DND-41 (cell line): ENCODE measurements at regions not wholly inside any gene's neighbourhood (a gene's known extent, or its start where the extent isn't known, plus 50 kb on each side); places are given as distances from the start of the nearest gene placed in this dataset.
A peak's percentile ranks its signal among the peaks of the same experiment; 100 is the strongest.

ENCODE experiments used
- ATAC-seq: fragments of 200-7000 bp; cut with Tn5 transposase; 3 replicates; pipeline ENCODE4 v1.9.1; 2021; ENCODE audit warnings: low read depth; ENCODE audit not compliant: insufficient read depth
- DNase-seq: peaks from one replicate; pipeline ENCODE4 v3.0.0-alpha.2; 2020
- H2AFZ ChIP-seq: 2 replicates; pipeline ENCODE4 v1.6.0; 2012; ENCODE audit warnings: low read depth, low read length
- H3K27ac ChIP-seq: 2 replicates; pipeline ENCODE4 v1.5.1; 2012; ENCODE audit warnings: low read length, inconsistent platforms
- H3K27me3 ChIP-seq: fragments of 200-600 bp; sonication (generic); 2 replicates; pipeline ENCODE4 v1.6.0; 2012; ENCODE audit warnings: low read length, mild to moderate bottlenecking, inconsistent platforms; ENCODE audit not compliant: insufficient read depth, poor library complexity
- H3K36me3 ChIP-seq: 2 replicates; pipeline ENCODE4 v1.5.1; 2012; ENCODE audit warnings: low read length, inconsistent platforms; ENCODE audit not compliant: insufficient read depth
- H3K4me1 ChIP-seq: 2 replicates; pipeline ENCODE4 v1.5.1; 2012; ENCODE audit warnings: mild to moderate bottlenecking, low read length; ENCODE audit not compliant: insufficient read depth
- H3K4me2 ChIP-seq: 2 replicates; pipeline ENCODE4 v1.6.0; 2012; ENCODE audit warnings: mild to moderate bottlenecking, moderate library complexity, low read length, inconsistent platforms; ENCODE audit not compliant: insufficient read depth
- H3K4me3 ChIP-seq, 2 experiments: fragments of 200-600 bp in 1 of 2; shearing (Covaris generic) in 1 of 2; 2 replicates each; pipeline ENCODE4 v1.5.1; 2012 to 2016; ENCODE audit warnings: inconsistent platforms in 2 of 2, low read length in 2 of 2, mild to moderate bottlenecking in 2 of 2, low read depth in 1 of 2, moderate library complexity in 1 of 2
- H3K79me2 ChIP-seq: 2 replicates; pipeline ENCODE4 v1.6.0; 2012; ENCODE audit warnings: low read length, inconsistent platforms; ENCODE audit not compliant: insufficient read depth
- H3K9ac ChIP-seq: 2 replicates; pipeline ENCODE4 v1.6.0; 2012; ENCODE audit warnings: low read depth, mild to moderate bottlenecking, inconsistent platforms, low read length, moderate library complexity
- H3K9me3 ChIP-seq: 2 replicates; pipeline ENCODE4 v1.5.1; 2012; ENCODE audit warnings: low read length, moderate library complexity, mild to moderate bottlenecking, inconsistent platforms; ENCODE audit not compliant: insufficient read depth, severe bottlenecking
- H4K20me1 ChIP-seq: 2 replicates; pipeline ENCODE4 v1.6.0; 2012; ENCODE audit warnings: low read length; ENCODE audit not compliant: insufficient read depth
- CTCF ChIP-seq: IDR thresholded peaks from 2 replicates; pipeline ENCODE4 v1.5.1; 2012; ENCODE audit warnings: borderline replicate concordance, low read length, moderate library complexity, mild to moderate bottlenecking; ENCODE audit not compliant: poor library complexity, severe bottlenecking; ENCODE audit errors: extremely low read depth
- EZH2 ChIP-seq: IDR thresholded peaks from 3 replicates; pipeline ENCODE4 v1.6.1; 2012; ENCODE audit warnings: borderline replicate concordance, low read depth, mild to moderate bottlenecking, moderate library complexity, low read length, inconsistent platforms; ENCODE audit not compliant: severe bottlenecking

- Histone ChIP-seq H3K4me1 (no peaks in the 10 kb centered on the region), H4K20me1 (no peaks in the 10 kb centered on the region), H3K9me3 (no peaks in the 10 kb centered on the region), H2AFZ (0 out of 2 replicates have a peak overlapping the region, but pooled peaks have one; percentile 39), H3K36me3 (no peaks in the 10 kb centered on the region), H3K79me2 (no peaks in the 10 kb centered on the region), H3K4me3 (no peak overlapping the region), H3K27ac (no peak overlapping the region), H3K9ac (no peak overlapping the region), H3K27me3 (no peaks in the 10 kb centered on the region), H3K4me2 (no peak overlapping the region)
- DNase-seq = no peak
- no peak for TF ChIP-seq CTCF
- TF ChIP-seq EZH2 = no peak
- ATAC-seq = no peak
Measured at GRCh38 chr18:73639788-73640187, 507.8 kb downstream of the FBXO15 start.

DNA sequence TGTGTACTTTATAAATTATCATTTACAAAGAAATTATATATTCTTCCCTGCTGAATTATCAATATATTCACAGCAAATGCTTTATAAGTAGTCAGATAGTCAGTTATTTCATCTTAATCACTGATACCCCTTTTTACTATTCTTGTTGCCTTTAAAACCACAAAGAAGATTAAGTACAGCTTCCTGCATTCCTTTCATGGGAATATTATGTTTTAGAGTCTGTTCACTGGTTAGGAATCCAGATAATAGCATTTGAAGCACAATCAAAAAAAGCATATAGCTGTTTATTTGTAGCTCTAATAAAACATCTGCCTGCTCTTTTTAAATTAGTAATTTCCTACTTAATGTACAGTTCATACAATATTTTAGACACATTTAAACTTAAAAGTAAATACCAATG lies 508.9 kb downstream of the FBXO15 start:
- DNase-seq (no peak), ATAC-seq (no peak)
- Histone ChIP-seq H3K27me3 (no peaks in the 10 kb centered on the region), H3K36me3 (no peaks in the 10 kb centered on the region), H3K9me3 (no peaks in the 10 kb centered on the region), H3K27ac (no peak overlapping the region), H3K4me2 (no peak overlapping the region), H3K4me3 (no peak overlapping the region), H3K4me1 (no peaks in the 10 kb centered on the region), H4K20me1 (no peaks in the 10 kb centered on the region), H3K9ac (no peak overlapping the region), H3K79me2 (no peaks in the 10 kb centered on the region), H2AFZ (no peak overlapping the region)
- TF ChIP-seq CTCF (no peak), EZH2 (no peak)

DNA sequence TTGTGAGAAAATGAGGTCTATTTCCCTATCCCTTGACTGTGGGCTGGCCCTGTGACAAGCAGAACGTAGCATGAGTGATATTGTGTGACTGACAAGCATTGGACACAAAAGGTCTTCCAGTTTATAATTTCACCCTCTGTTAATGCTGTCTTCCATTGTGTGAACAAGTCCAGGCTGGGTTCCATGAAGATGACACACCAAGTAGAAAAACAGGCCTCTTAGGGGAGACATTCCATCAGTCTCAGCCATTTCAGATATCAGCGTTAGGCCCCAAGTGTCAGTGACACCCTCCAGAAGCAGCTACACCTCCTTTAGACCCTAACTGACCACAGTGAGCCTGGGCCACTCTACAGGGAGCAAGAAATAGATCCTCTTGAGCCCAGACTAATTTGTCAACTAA lies 511.3 kb downstream of the FBXO15 start:
- Histone ChIP-seq H3K9ac (no peak overlapping the region), H3K9me3 (no peaks in the 10 kb centered on the region), H2AFZ (no peak overlapping the region), H3K27ac (no peak overlapping the region), H4K20me1 (no peaks in the 10 kb centered on the region), H3K4me3 (no peak overlapping the region), H3K4me2 (no peak overlapping the region), H3K36me3 (no peaks in the 10 kb centered on the region), H3K4me1 (no peaks in the 10 kb centered on the region), H3K27me3 (no peaks in the 10 kb centered on the region), H3K79me2 (no peaks in the 10 kb centered on the region)
- no peak for DNase-seq
- no peak for TF ChIP-seq CTCF
- no peak for TF ChIP-seq EZH2
- no peak for ATAC-seq

DNA sequence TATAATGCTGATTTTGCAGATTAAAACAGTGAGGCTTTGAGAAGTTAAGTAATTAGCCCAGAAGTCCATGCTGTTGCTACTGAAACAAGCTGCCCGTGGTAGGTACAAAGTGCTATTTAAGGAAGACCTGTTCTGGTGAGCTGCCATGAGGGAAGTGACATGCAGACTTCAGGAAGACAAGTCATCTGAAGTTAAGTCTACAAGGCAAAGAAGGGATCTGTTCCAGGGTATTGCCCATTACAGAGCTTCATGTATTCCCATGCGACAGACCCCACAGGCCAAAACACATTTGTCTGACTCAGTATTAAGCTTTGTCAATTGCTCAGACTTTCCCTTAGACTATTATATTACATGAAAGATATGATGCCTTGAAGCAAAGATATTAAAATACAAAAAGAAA lies 520.8 kb downstream of the FBXO15 start:
- H3K27ac ChIP-seq = no peak overlapping the region

More for the DNA sequence above, 520.8 kb downstream of the FBXO15 start:
- no peak overlapping the region for H2AFZ ChIP-seq
- H3K4me3 ChIP-seq = no peak overlapping the region
- H3K27me3 ChIP-seq = no peaks in the 10 kb centered on the region
- H3K4me1 ChIP-seq = no peaks in the 10 kb centered on the region
- no peak overlapping the region for H3K9ac ChIP-seq
- no peak overlapping the region for H3K4me2 ChIP-seq
- no peak for TF ChIP-seq EZH2
- no peak for TF ChIP-seq CTCF
- no peaks in the 10 kb centered on the region for H4K20me1 ChIP-seq
- H3K36me3 ChIP-seq = no peaks in the 10 kb centered on the region
- ATAC-seq = no peak
- DNase-seq = no peak
- no peaks in the 10 kb centered on the region for H3K9me3 ChIP-seq
- H3K79me2 ChIP-seq = no peaks in the 10 kb centered on the region
